HCT116 (cell line): ENCODE measurements at regions not wholly inside any gene's neighbourhood (a gene's known extent, or its start where the extent isn't known, plus 50 kb on each side); places are given as distances from the start of the nearest gene placed in this dataset.

Source experiments
- ATAC-seq: fragments of 200-7000 bp; cut with Tn5 transposase; 2 replicates; pipeline ENCODE4 v1.9.1; 2020; ENCODE audit warnings: mild to moderate bottlenecking, moderate library complexity
- BruUV-seq: library from RNA; stranded (reverse); fragments of 400-500 nt; replicated peaks from 2 replicates; lab custom pipeline; 2021; lab: Mats Ljungman, UMichigan
- CTCF ChIA-PET: fragments of 300-600 bp; sonication (Branson Sonifier 250); formaldehyde crosslinking; loops from one replicate; lab custom pipeline; 2021; ENCODE audit warnings: antibody characterized with exemption; lab: Charles Lee
- POLR2A ChIA-PET: fragments of 300-600, 350-600 bp; sonication (Branson Sonifier 250); formaldehyde crosslinking; loops from one replicate; lab custom pipeline; 2021; ENCODE audit warnings: antibody characterized with exemption; lab: Charles Lee
- RAD21 ChIA-PET, 2 experiments: fragments of 300-600 bp; sonication (Branson Sonifier 250); formaldehyde crosslinking; loops; one replicate each; lab custom pipeline; 2023; ENCODE audit warnings: low total read pairs in 2 of 2; ENCODE audit not compliant: uncharacterized antibody in 2 of 2, unreplicated experiment in 2 of 2, low non-redundant PET in 1 of 2; lab: Charles Lee
- DNase-seq: peaks from one replicate; pipeline ENCODE4 v3.0.0-alpha.2; 2010; ENCODE audit warnings: low read depth, low spot score
- H2AFZ ChIP-seq: fragments of 200-600 bp; shearing (Covaris generic), sonication (generic); 2 replicates; pipeline ENCODE4 v1.6.1; 2017; ENCODE audit warnings: low read depth, mixed run types, mixed read lengths, antibody characterized with exemption, low read length; ENCODE audit not compliant: poor library complexity, severe bottlenecking
- H3K27ac ChIP-seq: 2 replicates; pipeline ENCODE4 v1.5.1; 2012; ENCODE audit warnings: low read depth, low read length
- H3K27me3 ChIP-seq: fragments of 200-600 bp; sonication (generic); 2 replicates; pipeline ENCODE4 v1.6.1; 2016; ENCODE audit warnings: mixed run types, low read length, mixed read lengths; ENCODE audit not compliant: insufficient read depth
- H3K36me3 ChIP-seq, 2 experiments: fragments of 200-500 bp in 1 of 2; fragments of 200-600 bp in 1 of 2; sonication (Bioruptor generic) in 1 of 2; sonication (generic) in 1 of 2; 2 replicates each; pipeline versions ENCODE4 v1.5.1 to v1.6.1; 2014 to 2016; ENCODE audit warnings: low read length in 2 of 2, inconsistent platforms in 1 of 2, mixed read lengths in 1 of 2, mixed run types in 1 of 2; ENCODE audit not compliant: insufficient read depth in 2 of 2, control insufficient read depth in 1 of 2
- H3K4me1 ChIP-seq, 2 experiments: fragments of 200-600 bp in 1 of 2; sonication (generic) in 1 of 2; 2 replicates each; pipeline versions ENCODE4 v1.5.1 to v1.6.1; 2012 to 2017; ENCODE audit warnings: low read length in 2 of 2, inconsistent platforms in 1 of 2, mild to moderate bottlenecking in 1 of 2, mixed read lengths in 1 of 2, mixed run types in 1 of 2, moderate library complexity in 1 of 2; ENCODE audit not compliant: insufficient read depth in 2 of 2, control insufficient read depth in 1 of 2
- H3K4me2 ChIP-seq: fragments of 200-600 bp; sonication (generic); 2 replicates; pipeline ENCODE4 v1.6.1; 2017; ENCODE audit warnings: mixed run types, low read length, mixed read lengths
- H3K4me3 ChIP-seq, 2 experiments: fragments of 200-600 bp in 1 of 2; sonication (generic) in 1 of 2; replicated peaks in 1 of 2; 2 replicates each; pipeline ENCODE4 v1.5.1; 2011 to 2016; ENCODE audit warnings: low read length in 2 of 2, control low read depth in 1 of 2, low read depth in 1 of 2, mild to moderate bottlenecking in 1 of 2, mixed read lengths in 1 of 2, mixed run types in 1 of 2
- H3K79me2 ChIP-seq: fragments of 200-600 bp; sonication (generic); 2 replicates; pipeline ENCODE4 v1.6.1; 2017; ENCODE audit warnings: mild to moderate bottlenecking, mixed run types, low read length, moderate library complexity, mixed read lengths; ENCODE audit not compliant: insufficient read depth
- H3K9ac ChIP-seq: fragments of 200-600 bp; sonication (generic); 2 replicates; pipeline ENCODE4 v1.6.1; 2016; ENCODE audit warnings: low read length, mixed read lengths
- H3K9me2 ChIP-seq: fragments of 200-600 bp; sonication (generic), shearing (Covaris generic); 2 replicates; pipeline ENCODE4 v1.6.1; 2017; ENCODE audit warnings: mixed run types, mild to moderate bottlenecking, moderate library complexity; ENCODE audit not compliant: insufficient read depth
- H3K9me3 ChIP-seq, 2 experiments: fragments of 200-500 bp in 1 of 2; fragments of 200-600 bp in 1 of 2; sonication (Bioruptor generic) in 1 of 2; sonication (generic) in 1 of 2; 2 replicates each; pipeline ENCODE4 v1.6.1; 2014 to 2017; ENCODE audit warnings: low read length in 2 of 2, mixed read lengths in 2 of 2, inconsistent platforms in 1 of 2, low read depth in 1 of 2, mild to moderate bottlenecking in 1 of 2, mixed run types in 1 of 2, moderate library complexity in 1 of 2; ENCODE audit not compliant: control insufficient read depth in 1 of 2, insufficient read depth in 1 of 2
- H4K20me1 ChIP-seq: fragments of 200-600 bp; sonication (generic), shearing (Covaris generic); 2 replicates; pipeline ENCODE4 v1.6.1; 2017; ENCODE audit warnings: mixed run types, mild to moderate bottlenecking, moderate library complexity; ENCODE audit not compliant: insufficient read depth
- ELF1 ChIP-seq: IDR thresholded peaks from 2 replicates; pipeline ENCODE4 v1.6.1; 2012; ENCODE audit warnings: low read depth, borderline replicate concordance
- EZH2 ChIP-seq: fragments of 200-600 bp; sonication (generic); IDR thresholded peaks from 2 replicates; pipeline ENCODE4 v1.6.1; 2017; ENCODE audit warnings: antibody characterized with exemption, mixed run types
- EZH2phosphoT487 ChIP-seq: fragments of 200-600 bp; IDR thresholded peaks from 2 replicates; pipeline ENCODE4 v1.6.1; 2018; ENCODE audit warnings: antibody characterized with exemption, borderline replicate concordance
- JUND ChIP-seq: IDR thresholded peaks from 2 replicates; pipeline ENCODE4 v1.6.1; 2012
- POLR2A ChIP-seq: IDR thresholded peaks from 2 replicates; pipeline ENCODE4 v1.7.0; 2011; ENCODE audit warnings: borderline replicate concordance; ENCODE audit not compliant: insufficient read depth, insufficient read length; ENCODE audit errors: extremely low read depth
- POLR2AphosphoS5 ChIP-seq: IDR thresholded peaks from 2 replicates; pipeline ENCODE4 v1.6.1; 2011; ENCODE audit warnings: mild to moderate bottlenecking, low read depth, low read length, moderate library complexity
- SIN3A ChIP-seq: IDR thresholded peaks from 2 replicates; pipeline ENCODE4 v1.6.1; 2012; ENCODE audit warnings: low read depth
- SP1 ChIP-seq: IDR thresholded peaks from 2 replicates; pipeline ENCODE4 v1.6.1; 2012; ENCODE audit warnings: low read depth
- TCF7L2 ChIP-seq: IDR thresholded peaks from 2 replicates; pipeline ENCODE4 v1.7.0; 2011; ENCODE audit warnings: borderline replicate concordance, inconsistent platforms; ENCODE audit not compliant: insufficient read depth, insufficient read length; ENCODE audit errors: extremely low read depth
- YY1 ChIP-seq: IDR thresholded peaks from 2 replicates; pipeline ENCODE4 v1.6.1; 2011; ENCODE audit warnings: low read length, low read depth, moderate library complexity, mild to moderate bottlenecking; ENCODE audit not compliant: insufficient replicate concordance; ENCODE audit errors: extremely low read depth
- ZFX ChIP-seq: fragments of 450-650 bp; IDR thresholded peaks from 2 replicates; pipeline ENCODE4 v1.6.1; 2017
- ZNF274 ChIP-seq: fragments of 200-500 bp; sonication (Bioruptor generic); IDR thresholded peaks from 2 replicates; pipeline ENCODE4 v1.6.1; 2014; ENCODE audit warnings: mild to moderate bottlenecking, low read depth, low read length, inconsistent platforms
- intact Hi-C: fragments of 100-400 bp; cut with micrococcal nuclease; formaldehyde crosslinking; loops from 2 replicates; pipeline ENCODE4 v1.10.0; 2022
- TF ChIP-seq, protein P1 (sequence below): IDR thresholded peaks from 2 replicates; pipeline ENCODE4 v1.6.1; 2012
- TF ChIP-seq, protein P2 (sequence below): IDR thresholded peaks from 2 replicates; pipeline ENCODE4 v1.6.1; 2012; ENCODE audit warnings: low read depth

DNA sequence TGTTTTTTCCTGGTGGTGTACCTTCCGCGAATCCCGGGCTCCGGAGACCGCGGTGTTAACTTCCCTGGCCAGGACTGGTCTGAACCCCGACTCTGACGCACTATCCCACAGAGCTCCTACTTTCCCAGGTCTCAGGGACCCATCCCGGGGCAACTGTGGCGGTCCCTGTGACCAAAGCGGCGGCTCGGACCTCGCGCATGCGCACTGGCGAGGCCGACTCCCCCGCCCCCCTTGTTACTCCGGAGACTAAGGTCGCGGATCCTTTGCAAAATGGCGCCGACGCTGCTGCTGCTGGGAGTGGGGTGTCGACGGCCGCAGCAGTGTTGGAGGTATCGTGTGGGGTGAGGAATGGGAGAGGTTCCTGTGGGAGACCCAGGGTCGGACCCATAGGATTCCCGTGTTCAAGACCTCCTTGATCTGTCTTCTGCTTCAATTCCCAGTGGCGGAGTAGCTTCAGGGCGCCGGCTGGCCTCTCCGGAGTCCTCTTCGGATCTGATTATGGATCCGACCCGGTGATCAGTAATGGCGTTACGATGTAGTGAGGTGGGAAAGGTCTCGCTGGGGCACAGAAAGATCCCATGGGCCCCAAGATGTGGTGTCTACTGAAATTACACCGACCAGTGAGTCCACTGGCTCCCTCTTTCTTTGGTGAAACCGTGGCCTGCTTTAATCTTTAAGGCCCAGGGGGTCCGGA, 66.6 kb upstream of the ZNF527 start:
- H3K36me3 ChIP-seq = no peaks in the 10 kb centered on the region
- H3K9ac ChIP-seq = no peak overlapping the region
- no peak for TF ChIP-seq EZH2
- no peak for TF ChIP-seq EZH2phosphoT487
- TF ChIP-seq YY1 = no peak
- no peak for TF ChIP-seq SP1
- TF ChIP-seq JUND = no peak
- TF ChIP-seq ELF1 = no peak
- TF ChIP-seq ZNF274 = no peak
- no peak for TF ChIP-seq POLR2A
- no peak for TF ChIP-seq ZFX
- TF ChIP-seq POLR2AphosphoS5 = no peak
- TF ChIP-seq SIN3A = no peak
- TF ChIP-seq, protein P1, sequence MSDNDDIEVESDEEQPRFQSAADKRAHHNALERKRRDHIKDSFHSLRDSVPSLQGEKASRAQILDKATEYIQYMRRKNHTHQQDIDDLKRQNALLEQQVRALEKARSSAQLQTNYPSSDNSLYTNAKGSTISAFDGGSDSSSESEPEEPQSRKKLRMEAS = no peak
- TF ChIP-seq TCF7L2 = no peak
- TF ChIP-seq, protein P2, sequence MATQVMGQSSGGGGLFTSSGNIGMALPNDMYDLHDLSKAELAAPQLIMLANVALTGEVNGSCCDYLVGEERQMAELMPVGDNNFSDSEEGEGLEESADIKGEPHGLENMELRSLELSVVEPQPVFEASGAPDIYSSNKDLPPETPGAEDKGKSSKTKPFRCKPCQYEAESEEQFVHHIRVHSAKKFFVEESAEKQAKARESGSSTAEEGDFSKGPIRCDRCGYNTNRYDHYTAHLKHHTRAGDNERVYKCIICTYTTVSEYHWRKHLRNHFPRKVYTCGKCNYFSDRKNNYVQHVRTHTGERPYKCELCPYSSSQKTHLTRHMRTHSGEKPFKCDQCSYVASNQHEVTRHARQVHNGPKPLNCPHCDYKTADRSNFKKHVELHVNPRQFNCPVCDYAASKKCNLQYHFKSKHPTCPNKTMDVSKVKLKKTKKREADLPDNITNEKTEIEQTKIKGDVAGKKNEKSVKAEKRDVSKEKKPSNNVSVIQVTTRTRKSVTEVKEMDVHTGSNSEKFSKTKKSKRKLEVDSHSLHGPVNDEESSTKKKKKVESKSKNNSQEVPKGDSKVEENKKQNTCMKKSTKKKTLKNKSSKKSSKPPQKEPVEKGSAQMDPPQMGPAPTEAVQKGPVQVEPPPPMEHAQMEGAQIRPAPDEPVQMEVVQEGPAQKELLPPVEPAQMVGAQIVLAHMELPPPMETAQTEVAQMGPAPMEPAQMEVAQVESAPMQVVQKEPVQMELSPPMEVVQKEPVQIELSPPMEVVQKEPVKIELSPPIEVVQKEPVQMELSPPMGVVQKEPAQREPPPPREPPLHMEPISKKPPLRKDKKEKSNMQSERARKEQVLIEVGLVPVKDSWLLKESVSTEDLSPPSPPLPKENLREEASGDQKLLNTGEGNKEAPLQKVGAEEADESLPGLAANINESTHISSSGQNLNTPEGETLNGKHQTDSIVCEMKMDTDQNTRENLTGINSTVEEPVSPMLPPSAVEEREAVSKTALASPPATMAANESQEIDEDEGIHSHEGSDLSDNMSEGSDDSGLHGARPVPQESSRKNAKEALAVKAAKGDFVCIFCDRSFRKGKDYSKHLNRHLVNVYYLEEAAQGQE = no peak
- no peaks in the 10 kb centered on the region; a peak in 2 of 4 replicates for H3K9me3 ChIP-seq
- intact Hi-C loops = no loop called here
- DNase-seq = no peak
- no peaks in the 10 kb centered on the region for H4K20me1 ChIP-seq
- H3K4me2 ChIP-seq = no peak overlapping the region
- no peaks in the 10 kb centered on the region for H3K4me1 ChIP-seq
- no TSS peak for BruUV-seq
- ChIA-PET CTCF (no interaction called here), POLR2A (no interaction called here), RAD21 (no interaction called here)
- H3K27me3 ChIP-seq = no peaks in the 10 kb centered on the region
- no peak overlapping the region for H3K27ac ChIP-seq
- H2AFZ ChIP-seq = no peak overlapping the region
- H3K9me2 ChIP-seq = no peaks in the 10 kb centered on the region
- no peak for ATAC-seq
- no peaks in the 10 kb centered on the region for H3K79me2 ChIP-seq
- no peak overlapping the region for H3K4me3 ChIP-seq
